Gastrocnemius medialis (tissue), 4 donors: ENCODE measurements at regions not wholly inside any gene's neighbourhood (a gene's known extent, or its start where the extent isn't known, plus 50 kb on each side); places are given as distances from the start of the nearest gene placed in this dataset.

Source experiments
- ATAC-seq, 2 donors: fragments of 150-250 bp; one replicate each; pipeline ENCODE4 v1.9.1; 2016
- DNase-seq, 2 donors: peaks; one replicate each; pipeline ENCODE4 v3.0.0-alpha.2; 2019
- H3K27ac ChIP-seq, 4 donors: fragments of 200-600 bp; sonication (generic); 1 replicate in 1 of 4; 2 replicates in 3 of 4; pipeline ENCODE4 v1.5.1; 2016 to 2018; ENCODE audit warnings: mild to moderate bottlenecking in 2 of 4, moderate library complexity in 1 of 4
- H3K27me3 ChIP-seq, 3 donors: fragments of 200-600 bp; sonication (generic) in 2 of 3; 1 replicate in 1 of 3; 2 replicates in 2 of 3; pipeline versions ENCODE4 v1.5.1 to v1.6.0; 2016 to 2019; ENCODE audit warnings: mild to moderate bottlenecking in 1 of 3, moderate library complexity in 1 of 3
- H3K36me3 ChIP-seq, 2 donors: fragments of 200-600 bp; sonication (generic) in 1 of 2; one replicate each; pipeline ENCODE4 v1.5.1; 2017 to 2018
- H3K4me1 ChIP-seq, 2 donors: fragments of 200-600 bp; sonication (generic) in 1 of 2; one replicate each; pipeline ENCODE4 v1.5.1; 2016 to 2017; ENCODE audit warnings: mild to moderate bottlenecking in 2 of 2
- H3K4me3 ChIP-seq, 4 donors: fragments of 200-600 bp; sonication (generic) in 3 of 4; 1 replicate in 1 of 4; 2 replicates in 3 of 4; pipeline ENCODE4 v1.5.1; 2016 to 2019; ENCODE audit warnings: mild to moderate bottlenecking in 2 of 4
- H3K9me3 ChIP-seq, 3 donors: fragments of 200-600 bp; sonication (generic) in 2 of 3; 1 replicate in 1 of 3; 2 replicates in 2 of 3; pipeline ENCODE4 v1.5.1; 2016 to 2019
- CTCF ChIP-seq, 5 experiments: fragments of 450-650 bp in 3 of 5; fragments of 200-600 bp in 2 of 5; sonication (generic) in 2 of 5; IDR thresholded peaks in 4 of 5; conservative IDR thresholded peaks in 1 of 5; 1 replicate in 4 of 5; 2 replicates in 1 of 5; pipeline ENCODE4 v1.5.1; 2016 to 2019; ENCODE audit warnings: antibody characterized with exemption in 5 of 5, mild to moderate bottlenecking in 3 of 5, moderate library complexity in 3 of 5
- POLR2A ChIP-seq, 2 donors: fragments of 450-650 bp; IDR thresholded peaks; one replicate each; pipeline ENCODE4 v1.6.1; 2017; ENCODE audit warnings: antibody characterized with exemption in 2 of 2, mild to moderate bottlenecking in 2 of 2, moderate library complexity in 2 of 2
- in situ Hi-C, 4 donors: fragments of 200-750 bp; cut with MboI; loops; one replicate each; pipeline versions ENCODE4 v1.15.0 to v1.8.0; 2017; ENCODE audit warnings: low sequenced_read_pairs in 4 of 4
- intact Hi-C: fragments of 100-400 bp; cut with DNase I; formaldehyde crosslinking; loops from one replicate; pipeline ENCODE4 v1.15.1; 2023; ENCODE audit warnings: low total_unique reads

GRCh38 chr18:24814521-24814920 lies 354.1 kb downstream of the HRH4 start:
- no peaks in the 10 kb centered on the region for H3K36me3 ChIP-seq
- DNase-seq (no peak), ATAC-seq (no peak)
- in situ Hi-C loops (no loop called here), intact Hi-C loops (no loop called here)
- no peak overlapping the region for H3K4me3 ChIP-seq
- H3K27me3 ChIP-seq, result peaks cover 0 to 3% (median 0%) of the 10 kb centered on the region in 3 donors
- TF ChIP-seq CTCF (IDR thresholded peaks at IDR 0.05 in 4 of 5, conservative IDR thresholded peaks at IDR 0.05 in 1 of 5), result no peak
- no peak for TF ChIP-seq POLR2A (IDR thresholded peaks at IDR 0.05)
- no peaks in the 10 kb centered on the region for H3K4me1 ChIP-seq
- no peaks in the 10 kb centered on the region for H3K9me3 ChIP-seq
- no peak overlapping the region for H3K27ac ChIP-seq

GRCh38 chr18:24817150-24817549 lies 356.7 kb downstream of the HRH4 start:
- intact Hi-C loops, result no loop called here

GRCh38 chr18:24817587-24818371 lies 357.3 kb downstream of the HRH4 start:
- ATAC-seq (no peak), DNase-seq (no peak)
- no peaks in the 10 kb centered on the region for H3K4me1 ChIP-seq
- TF ChIP-seq CTCF (IDR thresholded peaks at IDR 0.05 in 4 of 5, conservative IDR thresholded peaks at IDR 0.05 in 1 of 5) (no peak), POLR2A (IDR thresholded peaks at IDR 0.05) (no peak)
- no peaks in the 10 kb centered on the region for H3K36me3 ChIP-seq
- no peak overlapping the region for H3K4me3 ChIP-seq
- no peaks in the 10 kb centered on the region for H3K9me3 ChIP-seq
- peaks cover 0 to 3% (median 0%) of the 10 kb centered on the region in 3 donors for H3K27me3 ChIP-seq
- in situ Hi-C loops (no loop called here), intact Hi-C loops (no loop called here)
- H3K27ac ChIP-seq, result no peak overlapping the region

More at GRCh38 chr18:24817150-24817549, 356.7 kb downstream of the HRH4 start:
- H3K9me3 ChIP-seq, result no peaks in the 10 kb centered on the region
- in situ Hi-C loops, result no loop called here
- H3K4me3 ChIP-seq, result no peak overlapping the region
- no peaks in the 10 kb centered on the region for H3K4me1 ChIP-seq
- peaks cover 0 to 3% (median 0%) of the 10 kb centered on the region in 3 donors for H3K27me3 ChIP-seq
- H3K27ac ChIP-seq, result no peak overlapping the region
- no peaks in the 10 kb centered on the region for H3K36me3 ChIP-seq
- TF ChIP-seq POLR2A (IDR thresholded peaks at IDR 0.05) (no peak), CTCF (IDR thresholded peaks at IDR 0.05 in 4 of 5, conservative IDR thresholded peaks at IDR 0.05 in 1 of 5) (no peak)
- ATAC-seq (no peak), DNase-seq (no peak)

- H3K4me1 ChIP-seq, result no peaks in the 10 kb centered on the region
- H3K4me3 ChIP-seq, result no peak overlapping the region
- no peaks in the 10 kb centered on the region for H3K36me3 ChIP-seq
- H3K9me3 ChIP-seq, result no peaks in the 10 kb centered on the region
- in situ Hi-C loops, result no loop called here
- ATAC-seq (no peak), DNase-seq (no peak)
- H3K27ac ChIP-seq, result no peak overlapping the region
- TF ChIP-seq POLR2A (IDR thresholded peaks at IDR 0.05), result no peak
- no peak for TF ChIP-seq CTCF (IDR thresholded peaks at IDR 0.05 in 4 of 5, conservative IDR thresholded peaks at IDR 0.05 in 1 of 5)
- intact Hi-C loops, result no loop called here
- H3K27me3 ChIP-seq, result peaks cover 0 to 3% (median 0%) of the 10 kb centered on the region in 3 donors
These were observed 358.0 kb downstream of the HRH4 start for GRCh38 chr18:24818441-24818840.
